Endothelial cell of umbilical vein (primary cell): ENCODE measurements at regions not wholly inside any gene's neighbourhood (a gene's known extent, or its start where the extent isn't known, plus 50 kb on each side); places are given as distances from the start of the nearest gene placed in this dataset.

Experiments
- EZH2 ChIP-seq: IDR thresholded peaks from 2 replicates; pipeline ENCODE4 v1.6.1; 2012; ENCODE audit warnings: borderline replicate concordance, low read depth, mild to moderate bottlenecking, moderate library complexity, low read length, inconsistent platforms; ENCODE audit not compliant: severe bottlenecking
- JUN ChIP-seq: IDR thresholded peaks from 2 replicates; pipeline ENCODE4 v1.6.1; 2011; ENCODE audit warnings: borderline replicate concordance, low read depth; ENCODE audit not compliant: insufficient read length, insufficient read depth
- MYC ChIP-seq: IDR thresholded peaks from one replicate; pipeline ENCODE4 v1.6.1; 2011; ENCODE audit warnings: mild to moderate bottlenecking, low read depth, low read length
- POLR2A ChIP-seq: IDR thresholded peaks from 2 replicates; pipeline ENCODE4 v1.6.1; 2012; ENCODE audit warnings: low read depth, mild to moderate bottlenecking, control low read depth, low read length
- TF ChIP-seq, protein P1 (sequence below), 2 donors: IDR thresholded peaks; 1 replicate in 1 of 2; 2 replicates in 1 of 2; pipeline ENCODE4 v1.5.1; 2011; ENCODE audit warnings: low read length in 2 of 2, mild to moderate bottlenecking in 2 of 2, moderate library complexity in 2 of 2, control low read depth in 1 of 2, inconsistent platforms in 1 of 2, low read depth in 1 of 2; ENCODE audit not compliant: insufficient read depth in 1 of 2; ENCODE audit errors: extremely low read depth in 1 of 2

DNA sequence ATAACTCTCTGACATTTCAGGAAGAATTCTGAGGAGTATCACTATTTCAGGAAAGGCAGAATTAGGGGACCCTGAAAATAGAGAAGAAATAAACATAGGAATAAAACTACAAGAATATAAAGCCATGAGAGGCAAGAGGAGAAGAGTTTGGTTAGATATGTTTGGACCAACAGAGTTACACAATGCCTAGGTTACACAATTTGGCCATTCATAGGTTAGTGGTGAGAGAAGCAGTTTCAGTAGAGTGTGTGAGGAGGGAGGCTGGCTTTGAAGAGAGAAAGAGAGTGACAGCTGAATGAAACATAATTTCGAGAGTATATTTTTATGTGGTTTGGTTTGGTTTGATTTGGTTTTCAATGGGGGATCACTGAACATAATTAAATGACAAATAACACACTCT lies 783.2 kb upstream of the LRRN3 start:
- TF ChIP-seq, protein P1, sequence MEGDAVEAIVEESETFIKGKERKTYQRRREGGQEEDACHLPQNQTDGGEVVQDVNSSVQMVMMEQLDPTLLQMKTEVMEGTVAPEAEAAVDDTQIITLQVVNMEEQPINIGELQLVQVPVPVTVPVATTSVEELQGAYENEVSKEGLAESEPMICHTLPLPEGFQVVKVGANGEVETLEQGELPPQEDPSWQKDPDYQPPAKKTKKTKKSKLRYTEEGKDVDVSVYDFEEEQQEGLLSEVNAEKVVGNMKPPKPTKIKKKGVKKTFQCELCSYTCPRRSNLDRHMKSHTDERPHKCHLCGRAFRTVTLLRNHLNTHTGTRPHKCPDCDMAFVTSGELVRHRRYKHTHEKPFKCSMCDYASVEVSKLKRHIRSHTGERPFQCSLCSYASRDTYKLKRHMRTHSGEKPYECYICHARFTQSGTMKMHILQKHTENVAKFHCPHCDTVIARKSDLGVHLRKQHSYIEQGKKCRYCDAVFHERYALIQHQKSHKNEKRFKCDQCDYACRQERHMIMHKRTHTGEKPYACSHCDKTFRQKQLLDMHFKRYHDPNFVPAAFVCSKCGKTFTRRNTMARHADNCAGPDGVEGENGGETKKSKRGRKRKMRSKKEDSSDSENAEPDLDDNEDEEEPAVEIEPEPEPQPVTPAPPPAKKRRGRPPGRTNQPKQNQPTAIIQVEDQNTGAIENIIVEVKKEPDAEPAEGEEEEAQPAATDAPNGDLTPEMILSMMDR (IDR thresholded peaks at IDR 0.05; ENCODE audit: extremely low read depth in 1 of 2, insufficient read depth in 1 of 2, low read depth in 1 of 2, low read length in 2 of 2), result no peak
- TF ChIP-seq MYC (no peak), JUN (no peak), EZH2 (no peak), POLR2A (no peak)
